Activated B cell treated with CpG ODN at 0.5 μM for 24 hours (primary cell): ENCODE measurements at regions not wholly inside any gene's neighbourhood (a gene's known extent, or its start where the extent isn't known, plus 50 kb on each side); places are given as distances from the start of the nearest gene placed in this dataset.

Experiments
- ATAC-seq: fragments of 200-7000 bp; cut with Tn5 transposase; one replicate; pipeline ENCODE4 v1.10.0; 2021; ENCODE audit warnings: low read depth, mild to moderate bottlenecking, moderate library complexity
- CTCF ChIA-PET: fragments of 350-600 bp; sonication (Branson Sonifier 250); formaldehyde crosslinking; loops from one replicate; lab custom pipeline; 2021; ENCODE audit warnings: antibody characterized with exemption; lab: Charles Lee
- POLR2A ChIA-PET: fragments of 350-600 bp; sonication (Branson Sonifier 250); formaldehyde crosslinking; loops from one replicate; lab custom pipeline; 2021; ENCODE audit warnings: antibody characterized with exemption; lab: Charles Lee
- DNase-seq: peaks from one replicate; pipeline ENCODE4 v3.0.0; 2022
- H3K27ac Mint-ChIP-seq: one replicate; pipeline ENCODE4 v1.8.0; 2020; ENCODE audit warnings: mixed read lengths
- H3K27me3 Mint-ChIP-seq: one replicate; pipeline ENCODE4 v1.8.0; 2021; ENCODE audit warnings: mixed read lengths
- H3K36me3 Mint-ChIP-seq: one replicate; pipeline ENCODE4 v1.8.0; 2021; ENCODE audit warnings: low read depth, mixed read lengths
- H3K4me1 Mint-ChIP-seq: one replicate; pipeline ENCODE4 v1.8.0; 2021; ENCODE audit warnings: mixed read lengths
- H3K4me3 Mint-ChIP-seq: one replicate; pipeline ENCODE4 v1.8.0; 2020; ENCODE audit warnings: mild to moderate bottlenecking, mixed read lengths
- H3K9me3 Mint-ChIP-seq: one replicate; pipeline ENCODE4 v1.8.0; 2020; ENCODE audit warnings: mixed read lengths
- CTCF ChIP-seq: fragments of 200-600 bp; IDR thresholded peaks from one replicate; pipeline ENCODE4 v1.8.0; 2022; ENCODE audit warnings: antibody characterized with exemption, mild to moderate bottlenecking
- intact Hi-C: fragments of 100-400 bp; cut with micrococcal nuclease; formaldehyde crosslinking; loops from one replicate; pipeline ENCODE4 v1.15.1; 2024

DNA sequence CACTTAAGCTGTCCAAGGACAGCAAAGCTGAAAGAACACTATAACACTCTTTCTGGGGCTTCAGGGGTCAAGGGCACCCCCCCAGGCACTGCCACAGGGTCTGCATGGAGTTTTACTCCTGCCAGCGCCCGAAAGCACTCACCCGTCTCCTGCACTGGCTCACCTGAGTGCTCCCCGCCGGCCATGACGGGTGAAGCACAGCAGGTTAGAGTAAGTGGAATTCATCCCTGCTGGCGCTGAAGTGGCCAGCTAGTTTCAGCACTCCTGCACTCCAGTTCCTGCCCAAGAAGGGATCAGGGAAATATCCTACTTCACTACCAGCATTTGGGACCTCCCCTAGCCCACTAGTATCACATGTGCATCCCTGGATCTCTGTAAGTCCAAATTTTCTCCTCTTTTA is 516.0 kb downstream of the ZNF608 start:
- Mint-ChIP-seq H3K4me1 (peaks cover 29% of the 10 kb centered on the region), H3K36me3 (no peaks in the 10 kb centered on the region), H3K9me3 (peaks cover 2% of the 10 kb centered on the region), H3K4me3 (no peak overlapping the region), H3K27ac (no peak overlapping the region), H3K27me3 (no peaks in the 10 kb centered on the region)
- no peak for DNase-seq
- ChIA-PET POLR2A (no interaction called here), CTCF (no interaction called here)
- intact Hi-C loops = no loop called here
- TF ChIP-seq CTCF = no peak
- ATAC-seq = no peak

- ChIA-PET CTCF (no interaction called here), POLR2A (no interaction called here)
- peaks cover 2% of the 10 kb centered on the region for H3K9me3 Mint-ChIP-seq
- no peak for DNase-seq
- H3K27ac Mint-ChIP-seq = no peak overlapping the region
- no peaks in the 10 kb centered on the region for H3K27me3 Mint-ChIP-seq
- ATAC-seq = no peak
- no peak for TF ChIP-seq CTCF
- no peak overlapping the region for H3K4me3 Mint-ChIP-seq
- peaks cover 27% of the 10 kb centered on the region for H3K4me1 Mint-ChIP-seq
- no peaks in the 10 kb centered on the region for H3K36me3 Mint-ChIP-seq
- intact Hi-C loops = no loop called here
These were observed 517.1 kb downstream of the ZNF608 start for GRCh38 chr5:124229352-124229751.

DNA sequence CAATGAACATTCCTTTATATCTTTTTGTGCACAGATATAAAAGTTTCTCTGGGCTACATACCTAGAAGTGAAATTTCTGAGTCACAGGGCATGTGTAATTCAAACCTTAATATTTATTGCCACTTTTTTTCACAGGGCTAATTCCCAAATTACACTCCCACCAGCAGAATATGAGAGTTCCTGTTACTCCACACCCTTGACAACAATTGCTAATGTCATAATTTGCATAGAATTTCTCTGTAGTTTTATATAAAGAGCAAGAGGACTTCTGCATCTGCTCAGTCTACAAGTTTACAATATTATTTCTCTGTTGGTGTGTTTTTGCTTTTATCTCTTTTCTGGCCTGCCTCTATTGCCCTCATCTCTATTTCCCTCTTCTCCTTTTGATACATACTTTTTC is 518.5 kb downstream of the ZNF608 start:
- Mint-ChIP-seq H3K4me3 (no peak overlapping the region), H3K4me1 (peaks cover 22% of the 10 kb centered on the region), H3K27me3 (no peaks in the 10 kb centered on the region), H3K27ac (no peak overlapping the region), H3K9me3 (peaks cover 2% of the 10 kb centered on the region), H3K36me3 (no peaks in the 10 kb centered on the region)
- CTCF ChIA-PET = no interaction called here
- ATAC-seq (no peak), DNase-seq (no peak)
- POLR2A ChIA-PET = interaction anchor here (0.7 kb wide), 1 partner anchor 18 kb away, joined by 3 read pairs; no protein-coding TSS in a partner anchor
- intact Hi-C loops = no loop called here
- TF ChIP-seq CTCF = no peak

DNA sequence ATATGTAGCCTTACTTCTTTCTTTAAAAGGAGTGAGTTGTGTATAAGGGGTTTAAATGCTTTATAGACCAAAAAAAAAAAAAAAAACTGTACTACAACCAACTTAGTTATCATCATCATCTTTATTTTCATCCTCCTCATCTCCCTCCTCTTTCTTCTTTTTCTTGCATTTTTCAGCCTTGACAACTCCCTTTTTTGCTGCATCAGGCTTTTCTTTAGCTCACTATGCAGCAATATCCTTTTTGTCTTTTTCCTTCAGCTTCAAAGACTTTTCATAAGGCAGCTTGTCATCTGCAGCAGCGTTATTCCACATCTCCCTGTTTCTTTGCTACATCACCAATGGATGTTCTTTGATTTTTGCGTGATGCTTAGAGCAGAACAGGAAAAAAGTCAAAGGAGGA is 526.0 kb downstream of the ZNF608 start:
- no peak overlapping the region for H3K27ac Mint-ChIP-seq
- intact Hi-C loops = no loop called here
- no peak for TF ChIP-seq CTCF
- H3K27me3 Mint-ChIP-seq = no peaks in the 10 kb centered on the region
- H3K36me3 Mint-ChIP-seq = no peaks in the 10 kb centered on the region
- H3K4me1 Mint-ChIP-seq = no peaks in the 10 kb centered on the region
- ATAC-seq (no peak), DNase-seq (no peak)
- no peaks in the 10 kb centered on the region for H3K9me3 Mint-ChIP-seq
- ChIA-PET POLR2A (interaction anchor here (0.7 kb wide), 1 partner anchor 810 kb away, joined by 5 read pairs; no protein-coding TSS in a partner anchor), CTCF (no interaction called here)
- no peak overlapping the region for H3K4me3 Mint-ChIP-seq

- no peak for DNase-seq
- Mint-ChIP-seq H3K27ac (no peak overlapping the region), H3K4me1 (peaks cover 19% of the 10 kb centered on the region), H3K4me3 (no peak overlapping the region), H3K36me3 (no peaks in the 10 kb centered on the region), H3K27me3 (no peaks in the 10 kb centered on the region), H3K9me3 (peaks cover 3% of the 10 kb centered on the region)
- POLR2A ChIA-PET = no interaction called here
- TF ChIP-seq CTCF = no peak
- CTCF ChIA-PET = no interaction called here
- intact Hi-C loops = no loop called here
- ATAC-seq = no peak
These were observed 533.5 kb downstream of the ZNF608 start for GRCh38 chr5:124212934-124213333.
